HG03159 (cell line): ENCODE measurements at regions not wholly inside any gene's neighbourhood (a gene's known extent, or its start where the extent isn't known, plus 50 kb on each side); places are given as distances from the start of the nearest gene placed in this dataset.

Experiments used
- ATAC-seq: cut with Tn5 transposase; IDR thresholded peaks from one replicate; pipeline ENCODE4 v1.9.1; 2021; ENCODE audit warnings: mild to moderate bottlenecking, moderate library complexity; ENCODE audit not compliant: unreplicated experiment

DNA sequence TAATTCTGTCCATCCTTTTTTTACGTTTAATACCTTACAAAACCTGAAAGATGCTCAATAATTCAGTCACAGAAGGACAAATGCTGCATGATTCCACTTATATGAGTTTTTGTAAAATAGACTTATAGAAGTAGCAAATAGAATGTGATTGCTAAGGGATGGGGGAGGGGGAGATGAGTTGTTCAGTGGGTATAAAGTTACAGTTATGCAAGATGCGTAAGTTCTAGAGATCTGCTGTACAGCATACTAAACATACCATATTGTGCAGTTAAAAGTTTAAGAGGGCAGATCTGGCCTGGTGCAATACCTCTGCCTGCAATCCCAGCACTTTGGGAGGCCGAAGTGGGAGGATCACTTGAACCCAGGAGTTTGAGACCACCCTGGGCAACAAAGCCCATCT, 78.8 kb downstream of the TET3 start:
- no peak for ATAC-seq

- no peak for ATAC-seq
Measured at GRCh38 chr2:74065456-74065855, 80.7 kb downstream of the TET3 start.

- ATAC-seq, result no peak
Measured at GRCh38 chr2:74066491-74067203, 81.1 kb downstream of the BOLA3 start.

DNA sequence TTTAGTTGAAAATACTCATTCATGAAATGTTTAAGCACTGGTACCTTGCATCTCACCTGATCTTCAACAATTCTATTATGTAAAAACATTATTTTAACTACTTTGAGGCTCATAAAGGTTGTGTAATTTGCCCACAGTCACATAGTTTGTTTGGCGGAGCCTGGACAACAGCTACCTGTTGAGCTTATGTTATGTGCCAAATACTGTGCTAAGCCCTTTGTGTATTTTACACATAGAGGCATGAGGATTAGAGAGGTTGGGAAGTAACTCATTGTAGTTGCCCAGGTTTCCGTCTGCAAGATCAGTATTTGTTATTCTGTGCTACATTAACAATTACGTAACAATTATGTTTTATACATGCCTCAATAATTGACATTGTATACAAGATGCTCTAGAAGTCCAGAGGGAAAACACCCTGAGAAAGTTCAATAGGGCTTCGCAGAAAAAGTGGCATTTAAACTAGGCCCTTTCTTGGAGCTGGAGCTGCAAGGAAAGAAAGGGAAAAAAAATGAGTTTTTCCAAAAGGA, 80.4 kb downstream of the BOLA3 start:
- no peak for ATAC-seq

DNA sequence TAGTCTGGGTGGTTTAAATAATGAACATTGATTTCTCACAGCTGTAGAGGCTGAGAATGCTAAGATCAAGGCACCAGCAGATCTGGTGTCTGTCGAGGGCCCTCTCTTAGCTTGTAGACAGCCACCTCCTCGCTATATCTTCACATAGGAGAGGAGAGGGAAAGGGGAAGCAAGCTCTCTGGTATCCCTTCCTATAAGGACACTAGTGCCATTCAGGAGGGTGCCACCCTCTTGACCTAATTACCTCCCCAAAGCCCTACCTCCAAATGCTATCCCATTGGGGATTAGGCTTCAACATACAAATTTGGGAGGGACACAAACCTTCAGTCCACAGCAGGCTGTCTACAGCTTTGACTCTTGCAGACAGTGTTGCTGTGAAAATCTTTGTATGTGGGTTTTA, 76.7 kb downstream of the BOLA3 start:
- ATAC-seq, result no peak

GRCh38 chr2:74071426-74071825, 76.3 kb downstream of the BOLA3 start:
- no peak for ATAC-seq

DNA sequence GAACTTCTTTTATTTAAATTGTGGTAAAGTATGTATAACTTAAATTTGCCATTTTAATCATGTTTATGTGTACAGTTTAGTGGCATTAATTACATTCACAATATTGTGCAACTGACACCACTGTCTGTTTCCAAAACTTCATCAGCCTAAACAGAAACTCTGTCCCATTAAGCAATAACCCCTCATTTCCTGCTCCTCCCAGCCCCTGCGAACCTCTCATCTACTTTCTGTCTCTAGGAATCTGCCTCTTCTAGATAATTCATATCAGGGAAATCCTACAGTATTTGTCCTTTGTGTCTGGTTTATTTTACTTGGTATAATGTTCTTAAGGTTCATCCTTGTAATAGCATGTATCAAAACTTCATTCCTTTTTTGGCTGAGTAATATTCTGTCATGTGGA, 75.1 kb downstream of the BOLA3 start:
- ATAC-seq, result no peak

GRCh38 chr2:74074487-74074886, 73.2 kb downstream of the BOLA3 start:
- no peak for ATAC-seq

DNA sequence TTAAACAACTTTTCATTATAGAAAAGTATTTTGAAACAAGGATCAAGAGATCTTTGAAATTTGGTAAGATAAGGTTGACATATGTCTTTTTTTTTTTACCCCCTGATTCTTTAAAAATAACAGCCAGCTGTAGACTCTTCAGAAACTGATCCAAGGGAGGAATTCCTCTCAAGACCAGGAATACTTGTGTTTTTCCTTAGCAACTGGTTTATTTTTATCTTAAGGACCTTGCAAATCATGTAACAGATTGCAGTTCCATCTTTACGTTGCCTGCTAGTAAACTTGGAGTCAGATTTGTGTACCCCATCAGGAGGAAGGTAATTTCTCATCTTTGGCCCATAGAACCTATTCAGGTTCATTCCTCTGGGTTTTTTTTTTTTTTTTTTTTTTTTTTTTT, 71.6 kb downstream of the BOLA3 start:
- ATAC-seq, result no peak

- no peak for ATAC-seq
Measured at GRCh38 chr2:74077636-74078035, 70.1 kb downstream of the BOLA3 start.

DNA sequence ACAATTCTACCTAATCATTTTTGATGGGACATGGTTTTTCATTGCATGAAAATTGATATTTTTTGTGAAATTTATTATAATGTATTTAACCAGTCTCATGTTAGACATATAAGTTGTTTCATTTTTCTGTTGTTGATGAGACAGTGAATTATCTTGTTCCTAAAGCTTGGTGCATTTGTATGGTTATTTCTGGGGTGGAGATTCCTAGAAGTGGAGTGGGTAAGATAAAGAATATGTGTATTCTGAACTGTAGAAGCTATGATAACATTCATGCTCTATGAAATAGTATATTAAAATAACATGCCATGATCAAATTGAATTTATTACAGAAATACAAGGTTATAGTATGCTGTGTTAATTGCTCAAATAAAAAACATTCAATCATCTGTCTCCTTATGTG, 69.2 kb downstream of the BOLA3 start:
- ATAC-seq, result no peak

DNA sequence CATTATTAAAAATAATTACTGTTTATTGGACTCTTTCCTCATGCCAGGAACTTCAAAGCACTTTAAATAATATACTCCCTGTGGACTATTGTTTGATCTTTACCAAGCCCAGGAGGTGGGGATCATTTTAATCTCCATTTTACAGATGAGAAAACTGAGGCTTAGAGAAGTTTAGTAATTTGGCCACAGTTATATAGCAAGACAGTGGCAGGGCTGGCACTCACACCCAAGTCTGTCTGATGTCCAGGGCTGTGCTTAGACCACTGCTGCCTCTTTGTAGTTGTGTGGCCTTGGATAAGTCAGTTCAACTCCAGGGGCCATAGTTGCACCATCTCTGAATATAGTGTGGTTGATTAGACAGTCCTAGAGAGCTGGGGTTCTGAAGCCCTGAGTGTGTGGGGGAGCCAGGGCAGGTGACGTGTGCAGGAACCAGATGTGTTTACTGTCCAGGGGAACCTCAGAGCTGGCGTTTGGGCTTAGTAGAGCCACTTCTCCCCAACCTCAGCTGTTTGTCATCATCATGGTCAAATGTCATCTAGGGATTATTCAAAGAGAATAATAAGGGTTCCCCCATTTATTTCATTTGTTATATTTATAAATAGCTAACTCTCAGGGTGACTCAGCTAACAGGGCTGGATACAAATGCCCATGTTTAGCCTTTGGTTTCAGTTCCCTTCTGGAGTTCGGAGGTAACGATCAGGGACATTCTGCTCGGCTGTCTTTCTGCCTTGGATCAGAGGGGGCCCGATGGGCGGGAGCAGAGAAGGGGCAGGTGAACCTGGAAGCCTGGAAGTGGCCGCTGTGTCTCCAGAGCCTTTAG, 68.0 kb downstream of the BOLA3 start:
- ATAC-seq, result peak; percentile 64

GRCh38 chr2:74080346-74080745, 67.4 kb downstream of the BOLA3 start:
- ATAC-seq, result peak; percentile 26

DNA sequence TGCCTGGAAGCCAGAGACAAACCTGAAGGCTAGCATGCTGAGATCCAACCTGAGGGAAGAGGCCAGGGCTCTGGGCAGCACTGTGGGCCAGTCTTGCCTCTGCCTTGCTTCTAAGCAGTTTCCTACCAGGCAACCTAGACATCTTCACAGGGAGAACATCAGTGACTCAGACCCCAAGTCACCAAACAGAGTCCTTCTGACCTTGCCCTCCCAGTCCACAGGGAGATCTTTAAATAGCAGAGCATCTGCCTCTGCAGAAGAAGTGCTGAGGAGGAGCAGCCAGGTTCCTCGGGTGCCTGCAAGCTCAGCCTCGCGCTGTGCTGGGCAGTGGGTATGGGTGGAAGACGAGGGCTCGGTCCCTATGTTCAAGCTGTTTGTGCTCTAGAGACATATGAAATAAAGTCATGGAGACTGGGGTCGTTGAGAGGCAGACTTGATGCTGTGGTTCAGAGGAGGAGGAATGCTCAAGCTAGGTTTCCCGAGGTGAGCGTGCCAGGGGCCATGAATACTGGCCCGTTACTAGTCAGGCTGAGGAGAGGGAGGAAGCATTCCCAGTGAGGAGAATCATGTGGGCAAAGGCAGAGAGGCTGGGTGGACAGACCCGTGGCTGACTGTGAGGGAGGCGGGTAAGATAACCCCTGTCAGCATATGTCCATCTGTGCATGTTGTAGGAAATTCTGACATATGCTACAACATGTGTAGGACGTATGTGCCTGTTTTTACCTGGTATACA, 66.5 kb downstream of the BOLA3 start:
- ATAC-seq, result no peak

GRCh38 chr2:74081763-74082110, 66.0 kb downstream of the BOLA3 start:
- no peak for ATAC-seq

DNA sequence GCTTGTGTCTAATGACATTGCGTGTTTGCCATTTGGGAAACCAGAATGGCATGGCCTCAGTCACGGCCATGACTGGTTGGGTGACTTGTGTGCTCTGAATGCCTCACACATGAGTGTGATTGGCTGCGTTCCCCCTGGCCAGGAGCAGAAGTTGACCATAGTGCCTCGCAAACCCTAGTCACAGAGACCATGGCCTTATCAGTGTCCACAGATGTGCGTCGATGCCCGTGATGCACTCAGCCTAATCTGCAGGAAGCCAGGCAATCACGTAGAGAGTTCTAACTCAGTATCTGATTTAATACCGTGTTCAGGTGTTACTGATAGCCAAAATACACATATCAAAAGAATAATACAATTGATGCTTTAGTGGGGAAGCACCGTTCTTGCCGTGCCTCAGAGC, 64.0 kb downstream of the BOLA3 start:
- ATAC-seq, result no peak
